Smooth muscle cell (in vitro differentiated cells): ENCODE measurements at regions not wholly inside any gene's neighbourhood (a gene's known extent, or its start where the extent isn't known, plus 50 kb on each side); places are given as distances from the start of the nearest gene placed in this dataset.

Source experiments
- DNase-seq: peaks from one replicate; lab custom pipeline; 2025; ENCODE audit not compliant: unreplicated experiment; lab: John Stamatoyannopoulos, UW
- H2AFZ ChIP-seq: fragments of 200-600 bp; sonication (generic); 2 replicates; pipeline ENCODE4 v1.6.0; 2016; ENCODE audit warnings: antibody characterized with exemption, low read depth, mild to moderate bottlenecking
- H3F3A ChIP-seq: fragments of 200-600 bp; sonication (generic); 2 replicates; pipeline ENCODE4 v1.6.0; 2017; ENCODE audit warnings: antibody characterized with exemption, low read depth
- H3K27ac ChIP-seq: fragments of 200-600 bp; sonication (generic); 2 replicates; pipeline ENCODE4 v1.5.1; 2016; ENCODE audit warnings: low read depth, mild to moderate bottlenecking
- H3K27me3 ChIP-seq: fragments of 200-600 bp; sonication (generic); 2 replicates; pipeline ENCODE4 v1.6.1; 2016; ENCODE audit warnings: low read depth, mild to moderate bottlenecking
- H3K36me3 ChIP-seq: fragments of 200-600 bp; sonication (generic); 2 replicates; pipeline ENCODE4 v1.5.1; 2016; ENCODE audit warnings: low read depth
- H3K4me1 ChIP-seq: fragments of 200-600 bp; sonication (generic); 2 replicates; pipeline ENCODE4 v1.5.1; 2016; ENCODE audit warnings: low read depth
- H3K4me2 ChIP-seq: fragments of 200-600 bp; sonication (generic); 2 replicates; pipeline ENCODE4 v1.6.0; 2016; ENCODE audit warnings: mild to moderate bottlenecking
- H3K4me3 ChIP-seq: fragments of 200-600 bp; sonication (generic); 2 replicates; pipeline ENCODE4 v1.5.1; 2016; ENCODE audit warnings: mild to moderate bottlenecking
- H3K79me2 ChIP-seq: fragments of 200-600 bp; sonication (generic); 2 replicates; pipeline ENCODE4 v1.6.0; 2016; ENCODE audit warnings: low read depth, mild to moderate bottlenecking
- H3K9ac ChIP-seq: fragments of 200-600 bp; sonication (generic); 2 replicates; pipeline ENCODE4 v1.6.0; 2016; ENCODE audit warnings: low read depth
- H3K9me3 ChIP-seq: fragments of 200-600 bp; sonication (generic); replicated peaks from 2 replicates; pipeline ENCODE4 v1.5.1; 2016; ENCODE audit warnings: low read depth
- H4K20me1 ChIP-seq: fragments of 200-600 bp; sonication (generic); 2 replicates; pipeline ENCODE4 v1.6.0; 2016; ENCODE audit warnings: low read depth
- CTCF ChIP-seq: fragments of 200-600 bp; sonication (generic); IDR thresholded peaks from 2 replicates; pipeline ENCODE4 v1.5.1; 2017; ENCODE audit warnings: borderline replicate concordance, mild to moderate bottlenecking, antibody characterized with exemption; ENCODE audit not compliant: insufficient read depth, poor library complexity, severe bottlenecking
- WGBS: methylation state at CpG from one replicate; pipeline ENCODE4 v1.1.7; 2016; ENCODE audit warnings: low lambda C conversion rate; 5-methylcytosine and 5-hydroxymethylcytosine counted together

GRCh38 chr2:122935506-122935905 is 1089.6 kb upstream of the CNTNAP5 start:
- no peak overlapping the region for H3K9ac ChIP-seq
- DNase-seq: no peak
- no peaks in the 10 kb centered on the region for H3K79me2 ChIP-seq
- no peaks in the 10 kb centered on the region for H3K9me3 ChIP-seq
- no peaks in the 10 kb centered on the region for H3F3A ChIP-seq
- no peaks in the 10 kb centered on the region for H3K27me3 ChIP-seq
- no peak for TF ChIP-seq CTCF
- no peaks in the 10 kb centered on the region for H3K36me3 ChIP-seq
- H2AFZ ChIP-seq: no peak overlapping the region
- 70% methylated on average over 2 of the region's 2 CpGs for whole genome bisulfite sequencing
- no peak overlapping the region for H3K4me3 ChIP-seq
- no peaks in the 10 kb centered on the region for H3K4me1 ChIP-seq
- H4K20me1 ChIP-seq: no peaks in the 10 kb centered on the region
- H3K27ac ChIP-seq: no peak overlapping the region
- H3K4me2 ChIP-seq: no peak overlapping the region

- Histone ChIP-seq H3K4me2 (no peak overlapping the region), H2AFZ (no peak overlapping the region), H3K36me3 (no peaks in the 10 kb centered on the region), H3K79me2 (no peaks in the 10 kb centered on the region), H3F3A (no peaks in the 10 kb centered on the region), H3K4me1 (no peaks in the 10 kb centered on the region), H3K27me3 (no peaks in the 10 kb centered on the region), H3K4me3 (no peak overlapping the region), H3K27ac (no peak overlapping the region), H4K20me1 (no peaks in the 10 kb centered on the region), H3K9ac (no peak overlapping the region), H3K9me3 (no peaks in the 10 kb centered on the region)
- DNase-seq: no peak
- 94% methylated on average over 4 of the region's 4 CpGs for WGBS
- TF ChIP-seq CTCF: no peak
Measured at GRCh38 chr2:122939796-122940195, 1085.3 kb upstream of the CNTNAP5 start.

GRCh38 chr2:122949523-122949922 is 1075.6 kb upstream of the CNTNAP5 start:
- no peaks in the 10 kb centered on the region for H3K9me3 ChIP-seq
- H2AFZ ChIP-seq: no peak overlapping the region
- no peaks in the 10 kb centered on the region for H3K4me1 ChIP-seq
- H3K9ac ChIP-seq: no peak overlapping the region
- no peaks in the 10 kb centered on the region for H4K20me1 ChIP-seq
- no peak for DNase-seq
- H3F3A ChIP-seq: no peaks in the 10 kb centered on the region
- H3K79me2 ChIP-seq: no peaks in the 10 kb centered on the region
- H3K4me3 ChIP-seq: no peak overlapping the region
- WGBS: 46% methylated on average over 2 of the region's 2 CpGs
- no peaks in the 10 kb centered on the region for H3K36me3 ChIP-seq
- no peak for TF ChIP-seq CTCF
- no peaks in the 10 kb centered on the region for H3K27me3 ChIP-seq
- H3K27ac ChIP-seq: no peak overlapping the region
- H3K4me2 ChIP-seq: no peak overlapping the region

- Histone ChIP-seq H3K79me2 (no peaks in the 10 kb centered on the region), H3K36me3 (no peaks in the 10 kb centered on the region), H3K4me2 (no peak overlapping the region), H3K9me3 (no peaks in the 10 kb centered on the region), H3K27me3 (no peaks in the 10 kb centered on the region), H3K4me3 (no peak overlapping the region), H2AFZ (no peak overlapping the region), H4K20me1 (no peaks in the 10 kb centered on the region), H3K4me1 (no peaks in the 10 kb centered on the region), H3K27ac (no peak overlapping the region), H3F3A (no peaks in the 10 kb centered on the region), H3K9ac (no peak overlapping the region)
- TF ChIP-seq CTCF: no peak
- DNase-seq: no peak
- WGBS: 76% methylated on average over 4 of the region's 4 CpGs
Measured at GRCh38 chr2:122955776-122956175, 1069.3 kb upstream of the CNTNAP5 start.
